Activated gamma-delta T cell treated with anti-CD3 and anti-CD28 coated beads, Interleukin-2, amount 50 U/mL, for 16 hours (primary cell): ENCODE measurements at regions not wholly inside any gene's neighbourhood (a gene's known extent, or its start where the extent isn't known, plus 50 kb on each side); places are given as distances from the start of the nearest gene placed in this dataset.
"Not testable (repeated sequence)": the region's sequence is repeated elsewhere in the genome, so short reads cannot be mapped to it uniquely, and the experiment has no call there.

Experiments used
- DNase-seq: peaks from one replicate; pipeline ENCODE4 v3.0.0-alpha.2; 2020; ENCODE audit warnings: low read depth

DNA sequence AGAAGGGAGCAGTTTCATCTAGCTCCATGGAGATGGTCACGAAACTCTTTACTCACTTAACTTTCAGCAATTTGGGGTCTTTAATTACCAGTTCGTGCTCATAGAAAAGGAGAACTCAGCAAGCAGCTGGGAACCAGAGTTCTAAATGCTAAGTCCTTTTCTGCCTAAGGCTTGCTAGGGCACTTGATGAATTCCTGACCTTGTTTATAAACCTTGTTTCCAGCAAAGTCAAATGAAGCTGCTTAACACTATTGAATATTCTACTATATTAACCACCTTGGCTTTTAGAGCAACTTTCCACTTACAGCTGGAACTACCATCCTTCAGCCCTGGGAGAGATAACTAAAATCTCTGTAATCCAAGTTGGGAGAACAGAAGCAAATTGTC, 79.5 kb upstream of the TSC22D2 start:
- no peak for DNase-seq

DNA sequence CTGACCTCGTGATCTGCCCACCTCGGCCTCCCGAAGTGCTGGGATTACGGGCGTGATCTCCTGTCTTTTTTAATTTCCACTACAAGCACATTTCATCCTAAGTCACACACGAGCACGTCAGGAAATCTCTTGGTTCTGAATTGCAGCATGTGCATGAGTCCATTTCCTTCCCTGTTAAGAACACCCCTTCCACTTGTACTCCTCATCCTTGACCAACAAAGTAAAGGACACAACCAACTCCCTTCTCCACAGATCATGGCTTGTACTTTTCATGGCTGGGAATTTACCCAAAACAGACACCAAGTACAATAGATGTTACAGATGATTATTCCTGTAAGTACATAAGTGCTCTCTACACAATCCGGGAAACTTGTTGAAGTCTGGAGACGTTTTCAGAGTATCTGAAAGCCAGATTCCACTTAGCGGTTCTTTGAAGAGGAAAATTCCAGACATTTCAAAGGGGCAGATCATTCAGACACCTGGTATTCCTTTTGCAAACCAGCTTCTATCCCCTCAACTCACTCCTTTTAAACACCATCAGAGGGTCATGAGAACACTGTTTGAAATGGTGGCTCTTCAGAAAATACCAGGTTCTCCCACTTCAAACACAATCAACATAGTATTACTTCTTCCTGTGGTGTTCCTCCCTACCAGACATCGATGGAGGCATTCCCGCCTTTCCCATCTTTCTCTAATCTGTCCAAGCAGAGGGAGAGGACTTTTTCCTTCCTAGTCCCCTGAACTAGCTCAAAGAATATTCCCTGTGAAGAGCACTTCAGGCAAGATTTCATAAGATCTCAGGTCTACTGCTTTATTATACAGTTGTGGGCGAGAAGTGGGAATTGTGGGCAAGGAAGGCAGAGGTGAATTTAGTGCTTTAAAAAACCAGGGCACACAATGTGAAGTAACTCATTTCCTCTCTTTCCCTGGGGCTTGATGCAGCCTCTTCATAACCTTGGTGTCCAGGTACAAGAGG, 80.1 kb upstream of the TSC22D2 start:
- no peak for DNase-seq

DNA sequence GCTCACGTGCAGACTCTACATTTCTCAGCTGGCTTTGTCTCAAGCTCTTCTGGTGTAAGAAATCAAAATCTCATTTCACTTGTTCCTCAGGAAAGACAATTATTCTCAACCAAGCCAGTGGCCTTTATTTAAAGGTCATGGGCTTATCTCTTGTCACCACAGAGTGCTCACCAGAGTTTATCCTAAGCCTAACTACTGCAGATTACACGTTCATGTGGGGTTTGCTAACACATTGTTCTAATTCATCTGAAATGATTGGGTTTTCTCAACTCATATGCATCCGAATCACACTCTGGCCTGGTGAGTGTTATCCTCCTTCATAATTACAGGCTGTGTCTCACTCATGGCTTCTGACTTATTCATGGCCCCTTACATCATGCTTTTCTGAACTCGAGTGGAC, 83.3 kb upstream of the TSC22D2 start:
- DNase-seq, result no peak

DNA sequence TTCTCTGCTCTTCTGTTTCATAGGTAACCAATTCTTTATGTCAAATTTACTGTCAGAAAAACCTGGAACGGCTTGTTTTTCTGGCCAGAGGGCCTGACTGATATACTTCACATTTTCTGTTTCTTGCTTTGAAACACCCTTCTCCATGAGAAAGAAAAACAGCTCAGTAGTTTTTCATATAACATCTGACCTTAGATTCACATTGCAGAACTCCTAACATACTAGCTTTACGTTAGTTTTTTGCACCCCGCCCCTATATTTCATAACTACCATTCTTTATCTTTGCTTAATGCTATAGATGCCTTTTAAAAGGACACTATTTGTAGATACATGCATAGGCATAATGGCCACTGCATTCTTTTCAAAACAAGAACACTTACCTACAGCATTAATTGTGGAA, 83.9 kb upstream of the TSC22D2 start:
- DNase-seq, result no peak

DNA sequence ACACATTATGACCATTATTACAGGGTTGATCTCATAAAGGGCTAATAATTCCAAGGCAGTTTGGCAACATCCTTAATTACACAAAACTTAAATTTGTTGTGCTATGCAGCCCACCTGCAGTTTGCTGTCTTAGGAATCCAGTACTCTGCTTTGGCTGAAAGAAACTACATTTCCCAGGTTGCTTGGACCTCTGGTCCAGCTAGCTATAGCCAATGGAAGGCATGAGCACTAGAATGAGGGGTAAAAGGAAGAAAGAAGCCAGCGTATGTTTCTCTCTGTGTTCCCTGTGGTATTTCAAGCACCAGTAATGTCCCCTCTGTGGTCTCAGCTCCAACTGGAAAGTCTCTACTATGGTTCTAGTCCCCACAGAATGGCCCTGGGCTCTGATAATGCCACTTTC, 84.3 kb upstream of the TSC22D2 start:
- no peak for DNase-seq

DNA sequence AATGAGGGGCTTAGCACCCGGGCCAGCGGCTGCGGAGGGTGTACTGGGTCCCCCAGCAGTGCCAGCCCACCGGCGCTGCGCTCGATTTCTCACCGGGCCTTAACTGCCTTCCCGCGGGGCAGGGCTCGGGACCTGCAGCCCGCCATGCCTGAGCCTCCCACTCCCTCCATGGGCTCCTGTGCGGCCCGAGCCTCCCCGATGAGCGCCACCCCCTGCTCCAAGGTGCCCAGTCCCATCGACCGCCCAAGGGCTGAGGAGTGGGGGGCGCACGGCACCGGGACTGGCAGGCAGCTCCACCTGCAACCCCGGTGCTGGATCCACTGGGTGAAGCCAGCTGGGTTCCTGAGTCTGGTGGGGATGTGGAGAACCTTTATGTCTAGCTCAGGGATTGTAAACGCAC, 85.0 kb upstream of the TSC22D2 start:
- not testable (repeated sequence) for DNase-seq

DNA sequence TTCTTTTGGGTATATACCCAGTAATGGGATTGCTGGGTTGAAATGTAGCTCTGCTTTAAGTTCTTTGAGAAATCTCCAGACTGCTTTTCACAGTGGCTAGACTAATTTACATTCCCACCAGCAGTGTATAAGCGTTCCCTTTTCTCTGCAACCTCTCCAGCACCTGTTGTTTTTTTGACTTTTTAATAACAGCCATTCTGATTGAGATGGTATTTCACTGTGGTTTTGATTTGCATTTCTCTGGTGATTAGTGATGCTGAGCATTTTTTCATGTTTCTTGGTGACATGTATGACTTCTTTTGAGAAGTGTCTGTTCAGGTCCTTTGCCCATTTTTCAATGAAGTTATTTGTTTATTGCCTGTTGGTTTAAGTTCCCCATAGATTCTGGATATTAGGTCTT, 87.1 kb upstream of the TSC22D2 start:
- DNase-seq, result not testable (repeated sequence)

DNA sequence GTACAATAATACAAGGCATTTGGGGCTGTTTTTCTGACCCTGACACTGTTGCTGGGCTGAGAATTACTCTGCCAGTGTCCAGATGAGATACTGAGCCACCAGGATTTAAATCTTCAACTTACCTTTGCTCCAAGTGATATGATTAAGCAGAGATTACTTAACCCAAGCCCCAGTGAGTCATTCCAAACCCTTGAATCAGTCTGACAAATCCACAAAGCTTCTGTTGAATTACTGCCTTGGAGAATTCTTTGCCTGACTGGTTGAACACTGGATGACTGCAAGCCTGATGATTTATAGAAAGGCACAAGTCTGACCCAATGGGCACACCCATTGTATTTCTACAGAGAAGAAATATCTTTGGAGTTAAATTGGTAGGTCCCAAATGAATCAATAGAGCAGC, 88.2 kb upstream of the TSC22D2 start:
- DNase-seq, result no peak

DNA sequence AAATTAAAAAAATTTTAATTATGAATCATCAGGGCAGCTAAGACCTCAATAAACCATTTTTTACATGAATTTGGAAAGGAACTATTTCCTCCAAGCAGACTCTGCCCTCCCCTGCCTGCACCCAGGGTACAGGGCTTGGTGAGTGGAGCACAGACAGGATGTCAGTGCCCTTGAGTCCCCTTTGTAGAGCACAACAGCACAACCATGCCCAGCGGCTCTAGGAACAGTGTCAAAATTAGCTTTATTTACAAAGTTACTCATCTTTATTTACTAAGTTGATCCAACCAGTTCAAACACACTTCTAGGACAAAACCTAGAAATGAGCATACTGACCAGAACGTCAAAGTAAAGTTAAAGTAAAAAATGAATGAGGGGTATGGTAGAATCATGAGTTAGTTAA, 90.6 kb upstream of the TSC22D2 start:
- DNase-seq, result no peak

DNA sequence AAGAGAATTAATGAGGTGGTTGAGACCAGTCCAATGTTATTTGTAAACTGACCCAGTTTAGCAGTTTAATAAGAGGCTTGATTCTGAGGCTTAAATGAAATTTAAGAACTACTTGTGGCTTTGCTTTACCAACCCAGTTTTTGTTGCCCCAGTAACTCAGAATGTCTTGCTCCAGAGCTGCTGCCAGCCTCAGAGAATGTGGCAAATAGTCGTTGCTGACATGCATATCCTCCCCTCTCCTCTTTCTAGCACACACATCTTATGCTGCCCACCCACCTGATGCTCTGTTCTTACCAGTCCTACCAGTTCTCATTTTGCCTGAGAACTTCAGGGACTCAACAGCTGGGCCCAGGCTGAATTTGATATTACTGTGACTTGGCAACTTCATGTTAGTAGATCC, 92.4 kb upstream of the TSC22D2 start:
- no peak for DNase-seq

DNA sequence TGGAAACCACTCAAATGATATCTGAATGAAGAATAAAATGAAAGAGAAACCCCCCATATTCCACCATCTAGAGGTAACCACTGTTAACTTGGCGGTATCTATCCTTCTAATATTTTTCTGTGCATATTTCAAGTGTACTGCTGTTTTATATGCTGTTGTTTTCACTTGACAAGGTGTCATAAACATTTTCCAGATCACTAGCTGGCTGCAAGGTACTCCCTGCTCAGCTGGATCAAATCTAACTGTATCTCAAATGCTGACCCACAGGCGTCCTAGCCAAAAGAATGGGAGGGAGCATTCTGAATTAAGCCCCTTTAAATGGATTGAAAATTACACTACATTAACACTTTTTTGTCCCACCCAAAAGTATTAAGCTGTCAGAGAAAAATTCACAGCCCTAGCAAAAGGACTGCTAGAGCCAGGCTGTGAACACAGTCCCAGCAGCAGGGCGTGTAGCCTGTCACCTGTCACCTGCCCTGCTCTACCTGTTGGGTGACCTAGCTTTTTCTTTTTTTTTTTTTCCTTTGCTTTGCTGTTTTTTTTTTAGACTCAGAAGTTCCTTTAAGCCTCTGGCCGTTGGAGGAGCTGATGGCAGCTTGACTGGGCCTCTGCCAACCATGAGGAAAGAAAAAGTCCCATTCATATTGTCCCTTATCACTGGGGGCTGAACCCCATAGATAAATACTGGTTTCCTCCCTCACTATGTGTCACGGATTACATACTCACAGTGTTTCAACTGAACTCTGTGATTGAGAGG, 93.7 kb upstream of the TSC22D2 start:
- no peak for DNase-seq

DNA sequence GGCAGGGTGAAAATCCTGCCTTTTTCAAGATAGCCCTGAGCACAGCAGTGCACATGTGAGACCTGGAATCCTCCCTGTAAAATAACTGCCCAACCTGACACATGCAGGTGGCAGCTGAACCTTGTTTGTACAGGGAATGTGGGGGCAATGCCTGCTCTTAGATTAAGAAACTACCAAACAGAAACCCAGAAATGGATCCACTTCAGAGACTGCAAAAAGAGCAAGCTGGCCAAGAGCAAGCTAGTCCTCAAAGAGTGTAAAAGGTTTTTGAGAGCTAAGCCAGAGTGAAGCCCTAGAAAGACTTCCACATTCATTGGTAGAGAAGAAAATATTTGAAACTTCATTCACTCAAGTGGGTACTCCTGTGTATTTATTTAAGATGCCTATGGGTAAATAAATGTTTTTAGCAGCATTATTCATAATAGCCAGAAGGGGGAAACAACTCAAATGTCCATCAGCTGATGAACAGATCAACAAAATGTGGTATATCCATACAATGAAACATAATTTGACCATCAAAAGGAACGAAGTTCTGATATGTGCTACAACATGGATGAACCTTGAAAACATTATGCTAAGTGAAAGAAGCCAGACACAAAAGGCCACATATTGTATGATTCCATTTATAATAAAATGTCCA, 96.0 kb upstream of the TSC22D2 start:
- DNase-seq, result no peak

DNA sequence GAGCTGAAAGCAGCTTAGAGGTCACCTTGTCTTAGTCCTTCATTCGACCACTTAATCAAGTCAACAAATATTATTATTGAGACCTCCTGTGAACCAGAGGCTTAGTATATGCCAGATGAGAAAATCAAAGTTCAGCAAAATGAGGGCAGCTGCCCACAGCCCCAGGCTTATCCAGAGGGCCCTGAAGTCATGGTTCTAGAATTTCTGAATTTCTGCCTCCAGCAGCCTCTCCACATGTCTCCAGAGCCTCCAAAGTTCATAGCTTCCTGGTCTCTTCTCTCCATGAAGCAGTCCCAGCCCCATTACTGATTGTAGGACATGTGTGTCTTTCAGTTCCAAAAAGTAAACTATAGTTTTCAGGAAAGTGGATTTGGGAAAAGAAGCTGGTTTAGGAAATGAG, 96.9 kb upstream of the TSC22D2 start:
- no peak for DNase-seq

DNA sequence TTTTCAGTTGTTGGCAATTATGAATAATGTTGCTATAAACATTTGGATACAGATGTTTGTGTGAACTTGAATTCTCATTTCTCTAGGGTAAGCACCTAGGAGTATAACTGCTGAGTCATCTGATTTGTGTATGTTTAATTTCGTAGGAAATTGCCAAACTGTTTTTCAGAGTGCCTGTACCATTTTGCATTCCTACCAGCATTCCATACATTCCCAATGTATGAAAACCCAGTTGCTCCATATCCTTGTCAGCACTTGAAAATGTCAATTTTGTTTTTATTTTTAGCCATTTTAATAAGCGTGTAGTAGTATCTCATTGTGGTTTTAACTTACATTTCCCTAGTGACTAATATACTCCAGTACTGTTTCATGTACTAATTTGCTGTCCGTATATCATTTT, 98.5 kb upstream of the TSC22D2 start:
- no peak for DNase-seq

DNA sequence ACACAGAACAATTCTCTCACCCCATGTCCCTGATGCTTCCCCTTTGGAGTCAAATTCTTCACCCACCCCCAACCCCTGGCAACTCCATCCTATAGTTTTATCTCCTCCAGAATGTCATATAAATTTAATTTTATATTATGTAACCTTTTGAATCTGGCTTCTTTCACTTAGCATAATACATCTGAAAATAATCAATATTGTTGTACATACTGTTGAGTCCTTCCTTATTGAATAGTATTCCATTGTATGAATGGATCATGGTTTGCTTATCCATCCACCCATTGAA, 98.9 kb upstream of the TSC22D2 start:
- no peak for DNase-seq

DNA sequence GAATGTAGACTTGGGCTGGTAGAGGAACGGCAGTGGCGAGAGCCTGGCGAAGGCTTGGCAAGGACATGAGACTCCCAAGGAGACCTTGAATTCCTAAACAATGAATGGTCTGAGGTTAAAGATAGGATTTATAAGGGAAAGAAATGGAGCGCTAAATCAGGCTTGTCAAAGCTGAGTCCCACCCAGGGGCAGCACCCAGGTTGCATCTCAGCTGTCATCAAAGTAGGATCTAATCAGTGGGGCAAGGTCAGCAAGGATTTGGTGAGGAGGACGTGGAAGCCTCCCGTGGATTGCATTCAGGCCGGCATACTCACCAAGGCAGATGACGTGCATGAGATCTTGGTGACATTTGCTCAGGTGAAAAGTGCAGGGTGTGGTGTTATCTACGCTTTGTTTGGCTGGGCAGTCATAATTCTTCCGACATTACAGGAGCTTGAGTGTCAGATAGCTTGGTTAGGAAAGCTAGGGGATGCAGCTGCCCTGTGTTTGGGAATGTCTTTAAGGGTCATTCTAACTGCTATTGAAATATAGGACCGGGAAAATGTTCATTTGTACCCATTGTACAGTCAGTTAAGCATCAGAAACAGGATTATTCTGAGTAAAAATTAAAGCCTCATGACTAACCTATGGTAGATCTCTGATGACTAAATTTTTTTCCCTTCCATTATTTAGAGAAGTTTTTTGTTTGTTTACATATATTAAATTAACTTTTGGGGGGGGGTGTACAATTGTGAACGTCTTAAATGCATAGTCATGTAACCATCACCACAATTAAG, 99.4 kb upstream of the TSC22D2 start:
- DNase-seq, result no peak

DNA sequence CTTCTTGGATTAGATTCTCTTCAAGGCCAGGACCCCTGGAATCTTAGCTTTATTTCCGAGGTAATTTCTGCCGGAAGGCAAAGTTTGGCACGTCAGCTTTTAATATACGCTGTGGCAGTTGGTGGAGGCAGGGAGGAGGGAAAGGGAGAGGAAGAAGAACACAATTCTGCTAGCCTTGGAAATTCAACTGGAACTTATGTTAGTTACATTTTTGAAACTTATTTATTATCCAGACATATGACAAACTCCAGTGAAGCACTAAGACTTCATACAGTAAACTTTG, 100.1 kb upstream of the TSC22D2 start:
- DNase-seq, result no peak

DNA sequence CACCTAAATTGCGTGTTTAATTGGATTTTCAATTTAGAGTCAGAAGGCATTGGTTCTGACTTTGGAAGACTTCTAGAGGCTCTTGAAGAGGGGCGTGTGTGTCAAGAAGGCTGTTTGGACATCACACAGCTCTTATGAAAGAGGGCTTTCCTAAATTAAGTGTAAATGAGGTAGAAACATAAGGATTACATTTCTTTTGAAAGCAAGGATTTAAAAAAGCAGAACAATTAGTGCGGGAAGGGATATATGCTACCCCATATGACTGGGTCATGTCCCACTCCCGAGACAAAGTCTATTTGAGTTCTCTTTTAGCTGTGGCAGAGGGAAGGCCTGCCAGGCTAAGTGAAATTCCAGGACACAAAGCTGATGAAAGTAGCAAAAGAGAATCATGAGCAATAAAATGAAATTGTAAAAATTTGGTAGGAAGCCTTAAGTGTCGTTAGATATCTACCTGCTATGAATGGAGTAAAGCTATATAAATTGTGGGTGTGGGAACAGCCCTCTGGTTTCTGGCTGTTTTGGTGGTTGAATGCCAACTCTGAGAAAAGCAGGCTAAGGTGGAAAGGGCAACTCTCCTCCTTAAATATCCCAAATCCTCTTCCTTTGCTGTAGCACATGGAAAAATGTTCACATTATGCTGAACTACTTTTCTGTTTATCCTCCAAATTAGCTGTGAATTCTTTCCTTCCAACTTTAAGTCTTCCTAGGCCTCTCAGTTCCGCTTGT, 100.6 kb upstream of the TSC22D2 start:
- no peak for DNase-seq

DNA sequence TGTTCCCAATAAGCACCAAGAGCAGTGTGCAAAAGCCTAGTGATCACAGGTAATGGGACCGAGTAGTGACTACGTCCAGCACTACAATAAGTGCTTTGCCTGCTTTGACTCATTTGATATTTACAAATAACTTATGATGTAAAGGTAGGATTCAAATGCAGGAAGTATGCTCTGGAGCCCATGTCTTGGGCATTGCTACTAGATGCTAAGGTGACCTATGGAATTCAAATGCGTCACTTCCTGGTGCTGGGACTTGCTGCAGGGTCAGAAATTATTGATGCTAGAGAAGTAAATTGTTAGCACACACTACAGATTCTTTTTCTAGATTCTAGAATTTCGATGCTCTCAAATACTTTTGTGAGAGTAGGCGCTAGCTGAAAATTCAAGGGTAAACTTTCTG, 101.2 kb upstream of the TSC22D2 start:
- no peak for DNase-seq

DNA sequence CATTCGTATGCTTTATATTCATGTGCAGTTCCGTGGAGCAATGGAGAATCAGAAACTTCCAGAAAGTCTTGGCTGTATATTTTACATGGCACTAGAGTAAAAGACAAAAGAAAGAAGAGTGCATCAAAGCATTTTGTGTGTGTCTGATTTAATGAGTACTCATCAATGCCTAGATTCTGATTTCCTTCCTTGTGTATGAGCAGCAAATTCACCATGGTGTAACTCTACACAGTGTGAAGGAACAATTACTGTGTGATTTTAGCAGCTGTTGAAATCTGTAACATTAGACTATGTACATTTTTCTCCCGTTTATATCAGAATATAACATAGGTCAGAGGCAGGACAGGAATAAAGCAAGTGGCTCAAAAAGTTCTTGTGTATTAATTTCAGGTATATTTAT, 102.0 kb upstream of the TSC22D2 start:
- no peak for DNase-seq

DNA sequence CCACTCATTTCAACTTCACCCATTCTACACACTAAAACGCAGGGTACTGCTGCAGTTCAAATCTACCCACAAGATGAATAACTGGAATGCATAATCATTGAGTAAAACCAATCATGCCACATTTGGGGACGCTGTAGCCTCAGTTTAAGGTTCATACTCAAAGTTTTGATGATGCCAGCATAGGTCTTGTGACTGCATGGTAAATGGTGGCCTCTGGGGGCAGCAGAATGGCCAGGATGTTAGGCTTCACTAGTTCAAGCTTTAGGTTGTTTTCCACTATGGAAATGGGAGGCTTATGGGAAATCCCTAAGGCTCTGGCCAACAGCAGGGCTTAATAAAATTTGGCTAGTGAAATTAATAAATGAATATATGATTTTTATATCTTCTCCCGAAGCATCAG, 104.3 kb upstream of the TSC22D2 start:
- no peak for DNase-seq

DNA sequence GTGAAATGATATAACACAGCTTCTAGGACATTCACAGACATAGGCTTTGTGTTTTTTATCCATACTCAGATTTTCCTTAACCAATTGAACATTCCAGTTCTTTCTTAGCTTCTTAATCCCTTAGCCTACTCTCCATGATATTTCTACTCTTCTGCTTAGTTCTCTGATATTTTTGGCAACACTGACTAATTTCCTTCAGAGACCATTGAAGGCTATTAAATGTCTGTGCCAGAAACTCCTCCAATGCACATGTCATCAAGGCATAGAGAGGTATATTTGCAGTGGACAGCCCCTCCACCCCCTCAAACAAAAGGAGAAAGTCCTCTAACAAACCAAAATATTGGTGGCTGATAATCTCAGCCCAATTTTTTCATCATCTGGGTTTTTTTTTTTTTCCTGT, 105.9 kb upstream of the TSC22D2 start:
- DNase-seq, result no peak
